Neural progenitor cell (in vitro differentiated cells): ENCODE measurements at regions not wholly inside any gene's neighbourhood (a gene's known extent, or its start where the extent isn't known, plus 50 kb on each side); places are given as distances from the start of the nearest gene placed in this dataset.

ENCODE experiments used
- DNase-seq: peaks from one replicate; pipeline ENCODE4 v3.0.0-alpha.2; 2016; ENCODE audit warnings: low spot score
- H2AFZ ChIP-seq: fragments of 200-600 bp; sonication (generic); replicated peaks from 2 replicates; pipeline ENCODE4 v1.6.1; 2016; ENCODE audit warnings: antibody characterized with exemption
- H3F3A ChIP-seq: fragments of 200-600 bp; sonication (generic); 2 replicates; pipeline ENCODE4 v1.6.1; 2016; ENCODE audit warnings: antibody characterized with exemption, low read depth
- H3K27ac ChIP-seq: fragments of 200-600 bp; sonication (generic); 2 replicates; pipeline ENCODE4 v1.5.1; 2016; ENCODE audit warnings: mild to moderate bottlenecking
- H3K27me3 ChIP-seq: fragments of 200-600 bp; sonication (generic); 2 replicates; pipeline ENCODE4 v1.6.1; 2016; ENCODE audit warnings: mild to moderate bottlenecking, moderate library complexity
- H3K36me3 ChIP-seq: fragments of 200-600 bp; sonication (generic); 2 replicates; pipeline ENCODE4 v1.5.1; 2016
- H3K4me1 ChIP-seq: fragments of 200-600 bp; sonication (generic); 2 replicates; pipeline ENCODE4 v1.6.1; 2016; ENCODE audit warnings: mixed run types
- H3K4me2 ChIP-seq: fragments of 200-600 bp; sonication (generic); 2 replicates; pipeline ENCODE4 v1.6.1; 2016
- H3K4me3 ChIP-seq: fragments of 200-600 bp; sonication (generic); 2 replicates; pipeline ENCODE4 v1.5.1; 2016
- H3K79me2 ChIP-seq: fragments of 200-600 bp; sonication (generic); 2 replicates; pipeline ENCODE4 v1.6.1; 2016; ENCODE audit warnings: low read depth
- H3K9ac ChIP-seq: fragments of 200-600 bp; sonication (generic); 2 replicates; pipeline ENCODE4 v1.6.1; 2016
- H3K9me3 ChIP-seq: fragments of 200-600 bp; sonication (generic); 2 replicates; pipeline ENCODE4 v1.5.1; 2016; ENCODE audit warnings: low read depth
- H4K20me1 ChIP-seq: fragments of 200-600 bp; sonication (generic); 2 replicates; pipeline ENCODE4 v1.6.1; 2016; ENCODE audit warnings: low read depth
- H3K27ac Mint-ChIP-seq: 3 replicates; pipeline ENCODE4 v1.8.0; 2021; ENCODE audit warnings: mixed read lengths
- H3K27me3 Mint-ChIP-seq: 2 replicates; pipeline ENCODE4 v1.8.0; 2022; ENCODE audit warnings: low read depth, mild to moderate bottlenecking, inconsistent platforms, moderate library complexity, mixed read lengths; ENCODE audit not compliant: insufficient read depth
- H3K36me3 Mint-ChIP-seq: 3 replicates; pipeline ENCODE4 v1.8.0; 2021; ENCODE audit warnings: mixed read lengths
- H3K4me1 Mint-ChIP-seq: 3 replicates; pipeline ENCODE4 v1.8.0; 2021; ENCODE audit warnings: mixed read lengths
- H3K4me3 Mint-ChIP-seq: 3 replicates; pipeline ENCODE4 v1.8.0; 2021; ENCODE audit warnings: mild to moderate bottlenecking, moderate library complexity, mixed read lengths
- H3K9me3 Mint-ChIP-seq: 3 replicates; pipeline ENCODE4 v1.8.0; 2020; ENCODE audit warnings: mixed read lengths
- CTCF ChIP-seq: fragments of 200-600 bp; sonication (generic); IDR thresholded peaks from 2 replicates; pipeline ENCODE4 v1.5.1; 2017; ENCODE audit warnings: antibody characterized with exemption, mild to moderate bottlenecking
- EZH2 ChIP-seq: fragments of 200-600 bp; sonication (generic); IDR thresholded peaks from 2 replicates; pipeline ENCODE4 v1.6.1; 2017; ENCODE audit warnings: antibody characterized with exemption, mild to moderate bottlenecking, moderate library complexity
- EZH2phosphoT487 ChIP-seq: fragments of 200-600 bp; sonication (generic); IDR thresholded peaks from 2 replicates; pipeline ENCODE4 v1.6.1; 2017; ENCODE audit warnings: antibody characterized with exemption

- TF ChIP-seq EZH2phosphoT487 (no peak), CTCF (no peak), EZH2 (no peak)
- Mint-ChIP-seq H3K4me3 (no peak overlapping the region), H3K9me3 (peaks cover 10% of the 10 kb centered on the region), H3K4me1 (peaks cover 18% of the 10 kb centered on the region), H3K27ac (no peak overlapping the region), H3K36me3 (no peaks in the 10 kb centered on the region), H3K27me3 (peaks cover 11% of the 10 kb centered on the region)
- Histone ChIP-seq H3K79me2 (no peaks in the 10 kb centered on the region), H4K20me1 (no peaks in the 10 kb centered on the region), H3K4me3 (no peak overlapping the region), H3K27ac (no peak overlapping the region), H3K4me1 (peaks cover 15% of the 10 kb centered on the region), H3K36me3 (no peaks in the 10 kb centered on the region), H3K9ac (no peak overlapping the region), H3K4me2 (no peak overlapping the region), H3F3A (no peaks in the 10 kb centered on the region), H3K9me3 (no peaks in the 10 kb centered on the region), H2AFZ (no peak overlapping the region), H3K27me3 (peaks cover 7% of the 10 kb centered on the region)
- DNase-seq = no peak
Measured at GRCh38 chrX:40272141-40272540, 174.4 kb upstream of the BCOR start.

GRCh38 chrX:40268188-40268520 is 170.4 kb upstream of the BCOR start:
- Histone ChIP-seq H3K9ac (no peak overlapping the region), H3K9me3 (no peaks in the 10 kb centered on the region), H3K4me3 (no peak overlapping the region), H3K4me2 (no peak overlapping the region), H3K36me3 (no peaks in the 10 kb centered on the region), H3K27me3 (peaks cover 7% of the 10 kb centered on the region), H3K4me1 (peaks cover 21% of the 10 kb centered on the region), H3K79me2 (no peaks in the 10 kb centered on the region), H3K27ac (no peak overlapping the region), H3F3A (no peaks in the 10 kb centered on the region), H4K20me1 (no peaks in the 10 kb centered on the region), H2AFZ (no peak overlapping the region)
- DNase-seq = no peak
- Mint-ChIP-seq H3K36me3 (no peaks in the 10 kb centered on the region), H3K9me3 (peaks cover 5% of the 10 kb centered on the region), H3K4me3 (no peak overlapping the region), H3K27me3 (peaks cover 13% of the 10 kb centered on the region), H3K4me1 (peaks cover 20% of the 10 kb centered on the region), H3K27ac (no peak overlapping the region)
- no peak for TF ChIP-seq EZH2phosphoT487
- no peak for TF ChIP-seq EZH2
- no peak for TF ChIP-seq CTCF

- TF ChIP-seq EZH2 (no peak), EZH2phosphoT487 (no peak), CTCF (no peak)
- H3K4me2 ChIP-seq = peak overlapping the region; percentile 60
- no peaks in the 10 kb centered on the region for H3K36me3 ChIP-seq
- H3K9me3 ChIP-seq = no peaks in the 10 kb centered on the region
- DNase-seq = no peak
- no peaks in the 10 kb centered on the region for H3F3A ChIP-seq
- H3K4me3 ChIP-seq = peak overlapping the region; percentile 34
- no peak overlapping the region for H3K9ac ChIP-seq
- no peak overlapping the region for H3K27ac Mint-ChIP-seq
- H3K79me2 ChIP-seq = no peaks in the 10 kb centered on the region
- H4K20me1 ChIP-seq = no peaks in the 10 kb centered on the region
- peaks cover 13% of the 10 kb centered on the region for H3K27me3 Mint-ChIP-seq
- H3K4me1 ChIP-seq = peaks cover 21% of the 10 kb centered on the region
- peaks cover 14% of the 10 kb centered on the region for H3K4me1 Mint-ChIP-seq
- peaks cover 7% of the 10 kb centered on the region for H3K27me3 ChIP-seq
- H3K27ac ChIP-seq = no peak overlapping the region
- peak overlapping the region; percentile 93 for H2AFZ ChIP-seq
- H3K36me3 Mint-ChIP-seq = no peaks in the 10 kb centered on the region
- peak overlapping the region; percentile 64 for H3K4me3 Mint-ChIP-seq
- peaks cover 7% of the 10 kb centered on the region for H3K9me3 Mint-ChIP-seq
Measured at GRCh38 chrX:40267334-40268187, 169.8 kb upstream of the BCOR start.
